ENCODE measurements at regions not wholly inside any gene's neighbourhood (a gene's known extent, or its start where the extent isn't known, plus 50 kb on each side); places are given as distances from the start of the nearest gene placed in this dataset.

- H3K27ac ChIP-seq (replicated peaks) = no peak overlapping the region
- H3K27me3 ChIP-seq (ENCODE audit: insufficient read depth, poor library complexity, severe bottlenecking) = peaks cover 2% of the 10 kb centered on the region
- TF ChIP-seq REST (IDR thresholded peaks at IDR 0.05; ENCODE audit: insufficient replicate concordance, low read depth) (no peak), SPI1 (IDR thresholded peaks at IDR 0.05; ENCODE audit: borderline replicate concordance, low read depth) (no peak), POLR2AphosphoS5 (IDR thresholded peaks at IDR 0.05; ENCODE audit: low read depth) (no peak), GABPA (IDR thresholded peaks at IDR 0.05; ENCODE audit: low read depth) (no peak), CTCF (IDR thresholded peaks at IDR 0.05; ENCODE audit: insufficient read depth, low read length) (no peak)
- no peak overlapping the region for H3K4me3 ChIP-seq (replicated peaks; ENCODE audit: insufficient read depth, low read length)
- DNase-seq (ENCODE audit: low read depth in 1 of 2, low spot score in 1 of 2) = no peak
These were observed 89.9 kb upstream of the TCF21 start for GRCh38 chr6:133799043-133799442.

GRCh38 chr6:133802861-133803260 lies 86.1 kb upstream of the TCF21 start:
- Histone ChIP-seq H3K4me3 (replicated peaks; ENCODE audit: insufficient read depth, low read length) (no peak overlapping the region), H3K27me3 (ENCODE audit: insufficient read depth, poor library complexity, severe bottlenecking) (peaks cover 6% of the 10 kb centered on the region), H3K27ac (replicated peaks) (no peak overlapping the region)
- TF ChIP-seq CTCF (IDR thresholded peaks at IDR 0.05; ENCODE audit: insufficient read depth, low read length) (no peak), POLR2AphosphoS5 (IDR thresholded peaks at IDR 0.05; ENCODE audit: low read depth) (no peak), SPI1 (IDR thresholded peaks at IDR 0.05; ENCODE audit: borderline replicate concordance, low read depth) (no peak), GABPA (IDR thresholded peaks at IDR 0.05; ENCODE audit: low read depth) (no peak), REST (IDR thresholded peaks at IDR 0.05; ENCODE audit: insufficient replicate concordance, low read depth) (no peak)
- no peak for DNase-seq (ENCODE audit: low read depth in 1 of 2, low spot score in 1 of 2)

GRCh38 chr6:133804265-133804664 lies 84.6 kb upstream of the TCF21 start:
- no peak for DNase-seq (ENCODE audit: low read depth in 1 of 2, low spot score in 1 of 2)
- TF ChIP-seq SPI1 (IDR thresholded peaks at IDR 0.05; ENCODE audit: borderline replicate concordance, low read depth) = no peak
- TF ChIP-seq POLR2AphosphoS5 (IDR thresholded peaks at IDR 0.05; ENCODE audit: low read depth) = no peak
- no peak for TF ChIP-seq REST (IDR thresholded peaks at IDR 0.05; ENCODE audit: insufficient replicate concordance, low read depth)
- TF ChIP-seq GABPA (IDR thresholded peaks at IDR 0.05; ENCODE audit: low read depth) = no peak
- TF ChIP-seq CTCF (IDR thresholded peaks at IDR 0.05; ENCODE audit: insufficient read depth, low read length) = no peak
- Histone ChIP-seq H3K27me3 (ENCODE audit: insufficient read depth, poor library complexity, severe bottlenecking) (peaks cover 6% of the 10 kb centered on the region), H3K4me3 (replicated peaks; ENCODE audit: insufficient read depth, low read length) (no peak overlapping the region), H3K27ac (replicated peaks) (no peak overlapping the region)

Data from HL-60 (cell line).